NCI-H2196 (cell line): ENCODE measurements at regions not wholly inside any gene's neighbourhood (a gene's known extent, or its start where the extent isn't known, plus 50 kb on each side); places are given as distances from the start of the nearest gene placed in this dataset.

Experiments
- DNase-seq: peaks from one replicate; lab custom pipeline; 2025; ENCODE audit not compliant: unreplicated experiment; lab: John Stamatoyannopoulos, UW

DNA sequence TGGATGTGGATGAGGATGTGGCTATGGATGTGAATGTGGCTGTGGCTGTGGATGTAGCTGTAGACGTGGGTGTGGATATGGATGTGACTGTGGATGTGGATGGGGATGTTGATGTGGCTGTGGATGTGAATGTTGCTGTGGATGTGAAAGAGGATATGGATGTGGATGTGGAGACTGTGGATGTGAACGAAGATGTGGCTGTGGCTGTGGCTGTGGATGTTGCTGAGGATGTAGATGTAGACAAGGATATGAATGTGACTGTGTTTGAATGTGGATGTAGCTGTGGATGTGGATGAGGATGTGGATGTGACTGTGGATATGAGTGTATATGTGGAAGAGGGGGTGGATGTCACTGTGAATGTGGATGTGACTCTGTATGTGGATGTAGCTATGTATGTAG is 884.6 kb upstream of the CHAC2 start:
- no peak for DNase-seq

GRCh38 chr2:52881606-52882005 is 886.0 kb upstream of the CHAC2 start:
- DNase-seq: no peak

DNA sequence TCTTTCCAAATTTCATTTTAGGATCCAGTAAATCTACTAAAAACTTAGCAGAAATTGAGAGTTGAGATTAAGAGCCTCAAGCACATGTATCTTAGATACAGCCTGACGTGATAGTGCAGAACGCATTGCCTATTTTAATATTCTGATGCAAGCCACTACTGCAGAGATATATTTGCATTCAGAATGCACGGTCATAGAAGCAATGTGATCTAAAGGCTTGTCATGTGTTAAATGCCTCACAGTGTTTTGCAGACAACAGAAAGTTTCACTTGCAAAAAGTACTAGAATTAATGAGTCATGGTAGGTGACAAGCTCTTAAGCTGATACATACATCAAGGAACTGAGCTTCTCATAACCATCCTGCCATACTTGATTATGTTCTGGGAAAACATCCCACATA is 886.7 kb upstream of the CHAC2 start:
- no peak for DNase-seq

DNA sequence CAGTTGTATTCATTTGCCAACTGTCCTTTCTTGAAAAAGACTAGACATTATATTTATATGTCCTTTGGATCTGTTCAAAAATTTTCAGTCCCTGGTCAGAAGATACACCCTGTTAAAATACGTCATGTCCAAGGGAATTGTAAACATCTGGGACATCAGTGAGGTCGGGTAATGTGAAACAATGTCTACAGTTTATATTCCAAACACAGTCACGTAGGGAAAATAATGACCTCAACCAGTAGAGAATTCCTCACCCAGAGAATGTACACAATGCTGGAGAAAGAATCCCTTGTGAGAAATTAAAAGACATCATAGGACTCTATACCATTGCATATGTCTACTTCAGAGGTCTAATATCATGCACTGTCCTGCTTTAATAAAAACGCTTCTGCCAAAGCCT is 888.0 kb upstream of the CHAC2 start:
- no peak for DNase-seq

DNA sequence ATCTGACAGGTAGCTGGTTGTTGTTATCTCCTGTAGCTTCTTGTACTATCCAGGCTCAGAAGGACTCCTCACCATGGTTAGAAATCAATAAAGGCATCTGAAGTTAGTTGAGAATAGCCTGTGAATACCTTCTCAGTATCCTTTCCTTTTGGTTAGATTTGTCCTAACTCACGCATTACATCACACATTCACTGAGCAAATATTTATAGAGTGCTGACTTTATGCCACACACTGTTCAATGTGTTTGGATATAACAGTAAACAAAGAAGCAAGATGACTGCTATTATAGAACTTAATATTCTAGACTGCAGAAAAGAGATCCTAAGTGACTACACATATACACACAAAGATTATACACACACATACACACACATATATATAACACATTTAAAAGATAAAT is 889.9 kb upstream of the CHAC2 start:
- DNase-seq: no peak

DNA sequence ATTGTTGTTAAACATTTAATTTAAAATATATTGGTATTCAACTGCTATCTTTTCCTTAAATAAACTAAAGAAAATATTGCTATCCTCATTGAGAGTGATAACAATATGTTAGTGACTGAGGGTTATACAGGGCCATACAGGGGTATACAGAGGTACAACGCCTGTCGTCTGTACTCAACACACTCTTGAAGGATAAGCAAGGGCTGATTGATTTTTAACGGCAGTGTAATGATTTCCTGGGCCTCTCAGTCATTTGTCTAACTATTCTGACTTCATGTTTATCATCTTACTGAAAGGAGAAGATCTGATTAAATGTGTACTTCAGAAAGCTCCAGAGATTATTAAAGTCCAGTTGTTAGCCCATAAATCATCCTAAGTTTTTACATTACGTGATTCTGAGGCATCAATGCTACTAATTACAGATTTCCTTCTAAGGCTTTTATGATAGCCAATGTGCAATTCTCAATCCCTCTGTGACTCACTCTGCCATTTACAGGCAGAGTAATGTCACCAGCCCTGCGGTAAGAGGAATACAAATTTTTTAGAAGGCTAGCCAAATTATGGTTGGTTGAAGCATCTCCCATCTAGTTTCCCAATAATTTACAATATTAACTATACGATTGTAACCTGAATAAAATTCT is 893.0 kb upstream of the CHAC2 start:
- no peak for DNase-seq

DNA sequence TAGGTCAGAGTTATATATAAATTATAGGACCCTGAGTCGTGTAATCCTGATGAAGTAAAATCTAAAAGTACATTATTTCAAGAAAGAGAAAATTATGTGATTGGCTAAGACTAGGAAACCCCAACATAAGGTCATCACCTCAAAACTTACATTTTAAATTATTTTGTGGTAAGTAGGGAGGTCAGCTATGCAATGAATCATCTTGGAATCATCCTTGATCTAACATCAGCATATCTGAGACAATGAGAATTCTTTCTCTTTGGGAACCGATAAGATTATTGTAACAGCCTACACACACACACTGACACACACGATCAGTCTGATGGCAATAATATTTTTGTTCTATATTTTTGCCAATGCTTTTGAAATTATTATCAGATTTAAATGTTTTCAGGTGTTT is 904.8 kb upstream of the CHAC2 start:
- no peak for DNase-seq

GRCh38 chr2:52861596-52861995 is 906.0 kb upstream of the CHAC2 start:
- DNase-seq: no peak

- DNase-seq: no peak
Measured at GRCh38 chr2:52859065-52859464, 908.5 kb upstream of the CHAC2 start.

- DNase-seq: no peak
Measured at GRCh38 chr2:52857722-52858121, 909.9 kb upstream of the CHAC2 start.

- DNase-seq: no peak
Measured at GRCh38 chr2:52852006-52852405, 915.6 kb upstream of the CHAC2 start.

GRCh38 chr2:52844701-52845423 is 922.7 kb upstream of the CHAC2 start:
- no peak for DNase-seq

GRCh38 chr2:52835909-52836308 is 931.7 kb upstream of the CHAC2 start:
- no peak for DNase-seq

- DNase-seq: no peak
Measured at GRCh38 chr2:52831216-52831615, 936.4 kb upstream of the CHAC2 start.

GRCh38 chr2:52828112-52828511 is 939.5 kb upstream of the CHAC2 start:
- no peak for DNase-seq

DNA sequence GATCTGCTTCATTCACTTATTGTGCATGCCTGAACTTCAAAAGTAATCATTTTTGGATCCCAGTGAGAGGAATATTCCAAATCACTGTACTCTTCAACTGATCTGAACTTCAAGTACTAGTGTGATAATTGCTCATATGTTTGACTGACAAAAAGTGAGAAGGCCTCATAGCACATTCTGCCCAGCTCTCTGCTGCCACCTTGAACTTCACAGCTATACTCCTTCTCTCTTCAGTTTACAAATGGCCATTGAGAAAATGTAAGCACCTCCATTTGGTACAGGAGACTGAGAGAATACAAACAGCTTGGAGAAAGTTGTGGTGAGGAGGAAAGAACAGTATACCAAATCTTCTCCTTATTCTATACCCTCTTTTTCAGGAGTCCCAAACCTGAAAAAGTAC is 946.0 kb upstream of the CHAC2 start:
- DNase-seq: no peak

DNA sequence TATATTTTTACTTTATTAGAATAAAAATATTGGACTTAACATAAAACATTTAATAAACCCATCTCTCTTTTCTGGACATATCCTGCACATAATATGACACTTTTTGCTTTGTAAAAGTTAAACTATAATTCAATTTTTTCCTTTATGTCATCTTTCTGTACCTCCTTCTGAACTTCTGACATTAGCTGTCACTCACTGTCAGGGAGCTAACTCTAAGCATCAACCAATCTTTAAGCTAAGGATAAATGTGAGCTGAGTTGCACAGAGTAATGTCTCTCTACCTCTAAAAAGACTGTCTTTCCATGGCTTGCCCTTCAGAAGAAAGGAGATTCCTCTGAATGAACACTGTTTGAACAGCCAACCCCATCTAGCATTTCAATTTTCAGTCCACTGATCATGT is 948.6 kb upstream of the CHAC2 start:
- DNase-seq: no peak

DNA sequence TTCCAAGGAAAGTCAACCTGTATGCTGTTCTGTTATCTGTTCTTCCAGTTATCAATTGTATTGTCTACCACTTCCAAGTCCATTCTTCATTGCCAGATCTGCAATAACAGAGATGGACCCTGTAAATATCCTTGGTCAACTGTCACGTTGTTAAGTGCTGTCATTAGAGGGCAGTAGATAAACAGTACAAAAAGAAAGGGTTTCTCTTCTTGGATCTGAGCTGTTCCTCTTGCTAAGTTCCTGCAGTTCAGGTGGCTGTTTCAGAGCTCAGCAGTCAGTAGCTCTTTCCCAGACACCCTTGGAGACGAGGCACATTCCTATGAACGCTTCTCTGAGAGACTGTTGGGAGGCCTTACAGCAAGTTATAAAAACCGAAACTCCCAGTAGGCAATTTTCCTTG is 957.1 kb upstream of the CHAC2 start:
- DNase-seq: no peak

GRCh38 chr2:52805901-52806410 is 961.6 kb upstream of the CHAC2 start:
- DNase-seq: no peak

- no peak for DNase-seq
Measured at GRCh38 chr2:52794581-52794980, 973.0 kb upstream of the CHAC2 start.

DNA sequence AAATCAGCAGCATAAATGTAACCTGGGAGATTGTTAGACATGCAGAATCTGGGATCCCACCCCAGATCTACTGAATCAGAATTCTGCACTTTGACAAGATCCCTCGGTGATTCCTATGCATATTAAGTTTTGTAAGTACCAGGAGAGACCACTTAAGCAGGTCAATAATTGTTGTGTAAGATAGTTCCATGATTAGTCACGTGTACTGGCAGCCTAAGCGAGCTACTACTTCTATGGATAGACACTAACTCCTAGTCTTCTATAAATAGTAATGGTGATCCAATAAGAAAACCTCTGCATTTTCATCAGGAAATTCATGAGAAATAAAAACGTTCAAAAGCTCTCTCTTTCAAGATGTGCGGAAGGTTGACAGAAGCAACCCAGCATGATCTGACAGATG is 988.2 kb upstream of the CHAC2 start:
- DNase-seq: no peak

GRCh38 chr2:52776571-52776970 is 991.0 kb upstream of the CHAC2 start:
- no peak for DNase-seq

- no peak for DNase-seq
Measured at GRCh38 chr2:52775674-52776073, 991.9 kb upstream of the CHAC2 start.
